Neural cell (in vitro differentiated cells): ENCODE measurements at regions not wholly inside any gene's neighbourhood (a gene's known extent, or its start where the extent isn't known, plus 50 kb on each side); places are given as distances from the start of the nearest gene placed in this dataset.

Experiments used
- H2AFZ ChIP-seq: fragments of 200-600, 300-800 bp; sonication (generic), shearing (Covaris generic); 2 replicates; pipeline ENCODE4 v1.6.0; 2014; ENCODE audit warnings: low read depth, mild to moderate bottlenecking, antibody characterized with exemption, low read length, moderate library complexity
- H3F3A ChIP-seq: fragments of 200-600 bp; shearing (Covaris generic); 2 replicates; pipeline ENCODE4 v1.6.1; 2016; ENCODE audit warnings: mild to moderate bottlenecking, moderate library complexity, mixed read lengths, antibody characterized with exemption, low read length; ENCODE audit not compliant: insufficient read depth, poor library complexity, severe bottlenecking
- H3K27ac ChIP-seq: fragments of 200-600, 300-800 bp; sonication (generic), shearing (Covaris generic); 2 replicates; pipeline ENCODE4 v1.5.1; 2014; ENCODE audit warnings: mild to moderate bottlenecking, low read length, moderate library complexity
- H3K27me3 ChIP-seq: fragments of 300-800, 200-600 bp; sonication (generic), shearing (Covaris generic); 2 replicates; pipeline ENCODE4 v1.6.0; 2014; ENCODE audit warnings: mild to moderate bottlenecking, low read depth, low read length, moderate library complexity; ENCODE audit not compliant: insufficient read depth
- H3K36me3 ChIP-seq: fragments of 300-800, 200-600 bp; sonication (generic), shearing (Covaris generic); 2 replicates; pipeline ENCODE4 v1.5.1; 2014; ENCODE audit warnings: mild to moderate bottlenecking, antibody characterized with exemption, low read length, moderate library complexity; ENCODE audit not compliant: insufficient read depth
- H3K4me2 ChIP-seq: fragments of 300-800, 200-600 bp; sonication (generic), shearing (Covaris generic); 2 replicates; pipeline ENCODE4 v1.6.0; 2014; ENCODE audit warnings: mild to moderate bottlenecking, low read length
- H3K4me3 ChIP-seq: fragments of 300-800, 200-600 bp; sonication (generic), shearing (Covaris generic); 2 replicates; pipeline ENCODE4 v1.5.1; 2014; ENCODE audit warnings: mild to moderate bottlenecking, low read length, moderate library complexity
- H3K79me2 ChIP-seq: fragments of 200-600 bp; shearing (Covaris generic); replicated peaks from 2 replicates; pipeline ENCODE4 v1.6.0; 2014; ENCODE audit warnings: mild to moderate bottlenecking, low read length, moderate library complexity; ENCODE audit not compliant: insufficient read depth
- H3K9ac ChIP-seq: fragments of 300-800, 200-600 bp; sonication (generic), shearing (Covaris generic); 2 replicates; pipeline ENCODE4 v1.6.1; 2016; ENCODE audit warnings: mild to moderate bottlenecking, low read length, mixed read lengths
- H3K9me2 ChIP-seq: fragments of 200-600 bp; shearing (Covaris generic); 2 replicates; pipeline ENCODE4 v1.6.1; 2016; ENCODE audit warnings: mild to moderate bottlenecking, low read length, mixed read lengths; ENCODE audit not compliant: insufficient read depth
- H3K9me3 ChIP-seq: fragments of 200-600, 300-800 bp; sonication (generic), shearing (Covaris generic); 2 replicates; pipeline ENCODE4 v1.6.1; 2016; ENCODE audit warnings: mild to moderate bottlenecking, mixed run types, low read length, moderate library complexity, mixed read lengths
- H4K20me1 ChIP-seq: fragments of 200-600 bp; shearing (Covaris generic); 2 replicates; pipeline ENCODE4 v1.6.1; 2016; ENCODE audit warnings: mild to moderate bottlenecking, mixed run types; ENCODE audit not compliant: insufficient read depth
- EP300 ChIP-seq: fragments of 450-650 bp; conservative IDR thresholded peaks from 2 replicates; pipeline ENCODE4 v1.6.1; 2014; ENCODE audit warnings: antibody characterized with exemption, mild to moderate bottlenecking, moderate library complexity; ENCODE audit not compliant: poor library complexity, severe bottlenecking
- EZH2 ChIP-seq: fragments of 200-600, 300-800 bp; shearing (Covaris generic), sonication (generic); IDR thresholded peaks from 2 replicates; pipeline ENCODE4 v1.6.1; 2014; ENCODE audit warnings: antibody characterized with exemption, low read length, borderline replicate concordance, mild to moderate bottlenecking; ENCODE audit not compliant: insufficient read depth, poor library complexity, severe bottlenecking
- MXI1 ChIP-seq: fragments of 450-650 bp; conservative IDR thresholded peaks from 2 replicates; pipeline ENCODE4 v1.6.1; 2014; ENCODE audit warnings: antibody characterized with exemption, mild to moderate bottlenecking; ENCODE audit not compliant: poor library complexity, severe bottlenecking
- POLR2AphosphoS5 ChIP-seq: IDR thresholded peaks from 2 replicates; pipeline ENCODE4 v1.6.1; 2012
- RAD21 ChIP-seq: fragments of 450-650 bp; conservative IDR thresholded peaks from 2 replicates; pipeline ENCODE4 v1.6.1; 2014; ENCODE audit warnings: antibody characterized with exemption, mild to moderate bottlenecking, moderate library complexity
- REST ChIP-seq: IDR thresholded peaks from 2 replicates; pipeline ENCODE4 v1.6.1; 2012; ENCODE audit warnings: borderline replicate concordance
- SMC3 ChIP-seq: fragments of 450-650 bp; conservative IDR thresholded peaks from 2 replicates; pipeline ENCODE4 v1.6.1; 2014; ENCODE audit warnings: antibody characterized with exemption, mild to moderate bottlenecking, moderate library complexity; ENCODE audit not compliant: poor library complexity
- TAF1 ChIP-seq: IDR thresholded peaks from 2 replicates; pipeline ENCODE4 v1.6.1; 2012; ENCODE audit warnings: low read depth
- TF ChIP-seq, protein P1 (sequence below): fragments of 450-650 bp; IDR thresholded peaks from 2 replicates; pipeline ENCODE4 v1.5.1; 2014; ENCODE audit warnings: antibody characterized with exemption, mild to moderate bottlenecking, moderate library complexity; ENCODE audit not compliant: poor library complexity, severe bottlenecking

- Histone ChIP-seq H3K9me2 (no peaks in the 10 kb centered on the region), H4K20me1 (no peaks in the 10 kb centered on the region), H3F3A (no peaks in the 10 kb centered on the region), H3K9me3 (peaks cover 4% of the 10 kb centered on the region), H3K4me3 (no peak overlapping the region), H3K9ac (no peak overlapping the region), H2AFZ (no peak overlapping the region), H3K36me3 (no peaks in the 10 kb centered on the region), H3K4me2 (no peak overlapping the region), H3K79me2 (no peaks in the 10 kb centered on the region), H3K27me3 (no peaks in the 10 kb centered on the region), H3K27ac (no peak overlapping the region)
- no peak for TF ChIP-seq TAF1
- TF ChIP-seq, protein P1, sequence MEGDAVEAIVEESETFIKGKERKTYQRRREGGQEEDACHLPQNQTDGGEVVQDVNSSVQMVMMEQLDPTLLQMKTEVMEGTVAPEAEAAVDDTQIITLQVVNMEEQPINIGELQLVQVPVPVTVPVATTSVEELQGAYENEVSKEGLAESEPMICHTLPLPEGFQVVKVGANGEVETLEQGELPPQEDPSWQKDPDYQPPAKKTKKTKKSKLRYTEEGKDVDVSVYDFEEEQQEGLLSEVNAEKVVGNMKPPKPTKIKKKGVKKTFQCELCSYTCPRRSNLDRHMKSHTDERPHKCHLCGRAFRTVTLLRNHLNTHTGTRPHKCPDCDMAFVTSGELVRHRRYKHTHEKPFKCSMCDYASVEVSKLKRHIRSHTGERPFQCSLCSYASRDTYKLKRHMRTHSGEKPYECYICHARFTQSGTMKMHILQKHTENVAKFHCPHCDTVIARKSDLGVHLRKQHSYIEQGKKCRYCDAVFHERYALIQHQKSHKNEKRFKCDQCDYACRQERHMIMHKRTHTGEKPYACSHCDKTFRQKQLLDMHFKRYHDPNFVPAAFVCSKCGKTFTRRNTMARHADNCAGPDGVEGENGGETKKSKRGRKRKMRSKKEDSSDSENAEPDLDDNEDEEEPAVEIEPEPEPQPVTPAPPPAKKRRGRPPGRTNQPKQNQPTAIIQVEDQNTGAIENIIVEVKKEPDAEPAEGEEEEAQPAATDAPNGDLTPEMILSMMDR: no peak
- no peak for TF ChIP-seq MXI1
- TF ChIP-seq SMC3: no peak
- no peak for TF ChIP-seq EZH2
- no peak for TF ChIP-seq EP300
- TF ChIP-seq POLR2AphosphoS5: no peak
- TF ChIP-seq REST: no peak
- no peak for TF ChIP-seq RAD21
Observed at GRCh38 chr6:105892577-105893262, 193.4 kb upstream of the PRDM1 start.

DNA sequence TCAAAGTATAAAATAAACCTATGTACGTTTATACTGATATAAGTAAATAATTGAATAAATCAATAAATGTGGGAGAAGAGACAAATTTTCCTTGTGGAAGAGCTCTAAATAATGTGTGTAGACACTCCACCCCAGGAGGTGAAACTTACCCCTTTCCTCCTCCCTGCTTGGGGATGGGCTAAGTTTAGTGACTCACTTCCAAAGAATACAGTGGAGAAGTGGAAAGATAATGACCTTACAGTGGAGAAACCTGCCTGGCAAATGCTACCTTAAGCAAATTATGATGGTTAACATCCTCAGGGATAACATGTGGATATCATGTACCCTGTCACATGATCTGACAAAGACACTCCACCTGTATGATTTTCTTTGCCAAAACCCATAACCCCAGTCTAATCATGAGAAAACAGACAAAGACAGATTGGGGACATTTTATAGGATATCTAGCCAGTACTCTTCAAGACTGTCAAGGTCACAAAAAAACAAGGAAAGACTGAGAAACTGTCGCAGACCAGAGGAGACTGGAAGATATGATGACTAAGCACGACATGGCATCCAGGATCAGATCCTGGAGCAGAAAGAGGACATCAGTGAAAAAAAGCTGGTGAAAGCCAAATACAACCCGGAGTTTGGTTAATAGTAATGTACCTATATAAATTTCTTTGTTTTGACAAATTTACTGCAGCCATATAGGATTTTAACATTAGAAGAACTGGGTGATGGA is 195.5 kb upstream of the PRDM1 start:
- no peak overlapping the region for H3K27ac ChIP-seq
- no peaks in the 10 kb centered on the region for H3K9me2 ChIP-seq
- H4K20me1 ChIP-seq: no peaks in the 10 kb centered on the region
- no peak overlapping the region for H3K4me3 ChIP-seq
- no peaks in the 10 kb centered on the region for H3K79me2 ChIP-seq
- H2AFZ ChIP-seq: no peak overlapping the region
- no peaks in the 10 kb centered on the region for H3F3A ChIP-seq
- no peaks in the 10 kb centered on the region for H3K27me3 ChIP-seq
- TF ChIP-seq SMC3 (no peak), REST (no peak), EP300 (no peak), EZH2 (no peak), POLR2AphosphoS5 (no peak), RAD21 (no peak), MXI1 (no peak), TAF1 (no peak)
- TF ChIP-seq, protein P1: no peak
- no peaks in the 10 kb centered on the region for H3K36me3 ChIP-seq
- H3K9ac ChIP-seq: no peak overlapping the region
- no peak overlapping the region for H3K4me2 ChIP-seq
- peaks cover 4% of the 10 kb centered on the region for H3K9me3 ChIP-seq
